Neural progenitor cell (in vitro differentiated cells): ENCODE measurements at regions not wholly inside any gene's neighbourhood (a gene's known extent, or its start where the extent isn't known, plus 50 kb on each side); places are given as distances from the start of the nearest gene placed in this dataset.

Experiments used
- CTCF ChIP-seq: fragments of 200-600 bp; sonication (generic); IDR thresholded peaks from 2 replicates; pipeline ENCODE4 v1.5.1; 2017; ENCODE audit warnings: antibody characterized with exemption, mild to moderate bottlenecking
- EZH2 ChIP-seq: fragments of 200-600 bp; sonication (generic); IDR thresholded peaks from 2 replicates; pipeline ENCODE4 v1.6.1; 2017; ENCODE audit warnings: antibody characterized with exemption, mild to moderate bottlenecking, moderate library complexity

- TF ChIP-seq CTCF (no peak), EZH2 (no peak)
Measured at GRCh38 chr3:59302442-59302841, 252.6 kb upstream of the CFAP20DC start.
